Endothelial cell of umbilical vein (primary cell): ENCODE measurements at regions not wholly inside any gene's neighbourhood (a gene's known extent, or its start where the extent isn't known, plus 50 kb on each side); places are given as distances from the start of the nearest gene placed in this dataset.

Experiments
- EZH2 ChIP-seq: IDR thresholded peaks from 2 replicates; pipeline ENCODE4 v1.6.1; 2012; ENCODE audit warnings: borderline replicate concordance, low read depth, mild to moderate bottlenecking, moderate library complexity, low read length, inconsistent platforms; ENCODE audit not compliant: severe bottlenecking
- FOS ChIP-seq: IDR thresholded peaks from 2 replicates; pipeline ENCODE4 v1.6.1; 2011; ENCODE audit warnings: mild to moderate bottlenecking, low read length, moderate library complexity, borderline replicate concordance; ENCODE audit not compliant: insufficient read depth
- GATA2 ChIP-seq: IDR thresholded peaks from 2 replicates; pipeline ENCODE4 v1.7.0; 2011; ENCODE audit warnings: low read depth, mild to moderate bottlenecking, moderate library complexity, mixed read lengths, low read length; ENCODE audit not compliant: insufficient read length, insufficient read depth
- POLR2A ChIP-seq: IDR thresholded peaks from 2 replicates; pipeline ENCODE4 v1.6.1; 2012; ENCODE audit warnings: low read depth, mild to moderate bottlenecking, control low read depth, low read length
- POLR2AphosphoS5 ChIP-seq: IDR thresholded peaks from 2 replicates; pipeline ENCODE4 v1.6.1; 2012; ENCODE audit warnings: low read depth, mild to moderate bottlenecking, control low read depth, low read length, moderate library complexity; ENCODE audit not compliant: insufficient read depth

GRCh38 chr2:220337611-220338440, 710.4 kb downstream of the SLC4A3 start:
- TF ChIP-seq EZH2 (no peak), POLR2A (no peak), POLR2AphosphoS5 (no peak), FOS (no peak), GATA2 (no peak)
